ENCODE measurements at regions not wholly inside any gene's neighbourhood (a gene's known extent, or its start where the extent isn't known, plus 50 kb on each side); places are given as distances from the start of the nearest gene placed in this dataset.

DNA sequence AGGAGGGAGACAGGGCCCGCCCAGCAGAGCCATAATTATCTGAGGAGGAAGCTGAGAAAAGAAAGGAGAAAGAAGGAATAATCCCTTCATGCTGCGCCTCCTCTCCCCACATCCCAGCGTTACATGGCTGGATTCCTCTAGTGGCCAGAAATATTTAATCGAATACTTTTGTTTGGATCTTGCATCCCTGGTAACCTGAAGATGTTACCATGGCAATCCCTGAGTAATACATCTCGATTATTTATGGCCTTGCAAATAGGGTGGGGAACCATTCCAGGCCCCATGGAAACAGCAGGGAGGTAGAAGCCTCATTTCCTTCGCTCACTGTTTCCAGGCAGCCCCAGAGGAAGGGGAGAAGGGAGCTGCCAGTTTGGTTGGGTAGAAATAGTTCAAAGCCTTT lies 357.7 kb downstream of the BUD13 start:
- H3K4me3 ChIP-seq (ENCODE audit: low read depth, low read length), result no peak overlapping the region
- no peaks in the 10 kb centered on the region for H3K4me1 ChIP-seq (ENCODE audit: control insufficient read depth, insufficient read depth, low read length)
- H3K27me3 ChIP-seq (ENCODE audit: control insufficient read depth, insufficient read depth, low read length), result no peaks in the 10 kb centered on the region
- H3K36me3 ChIP-seq (ENCODE audit: control insufficient read depth, insufficient read depth, low read length), result no peaks in the 10 kb centered on the region
- no peak overlapping the region for H3K9ac ChIP-seq (ENCODE audit: low read depth, low read length)
- peaks cover 5% of the 10 kb centered on the region for H3K9me3 ChIP-seq (ENCODE audit: control insufficient read depth, insufficient read depth, low read length)

DNA sequence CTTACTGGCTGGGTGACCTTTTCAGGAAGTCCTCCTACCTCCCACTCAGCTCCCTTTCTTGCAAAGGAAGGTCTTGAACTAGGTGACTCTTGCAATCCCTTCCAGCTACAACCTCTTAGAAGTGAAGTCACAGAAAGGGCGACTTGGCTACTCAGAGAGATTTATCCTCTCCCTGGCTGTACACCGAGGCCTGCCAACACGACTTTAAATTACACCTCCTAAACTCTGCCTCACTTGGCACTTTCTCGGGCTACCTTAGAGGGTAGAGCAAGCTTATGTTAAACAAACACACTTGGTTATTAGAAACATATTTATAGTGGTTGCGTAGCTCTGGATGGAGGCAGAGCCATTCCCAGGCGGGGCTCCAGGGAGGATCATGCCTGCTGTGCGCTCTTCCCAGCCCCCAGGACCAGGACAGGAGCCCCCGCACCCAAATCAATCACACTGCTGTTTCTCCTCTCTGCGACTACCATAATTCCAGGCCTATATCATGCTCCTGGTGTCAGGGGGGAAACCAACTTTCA lies 358.4 kb downstream of the BUD13 start:
- Histone ChIP-seq H3K4me3 (ENCODE audit: low read depth, low read length) (no peak overlapping the region), H3K36me3 (ENCODE audit: control insufficient read depth, insufficient read depth, low read length) (no peaks in the 10 kb centered on the region), H3K4me1 (ENCODE audit: control insufficient read depth, insufficient read depth, low read length) (no peaks in the 10 kb centered on the region), H3K9me3 (ENCODE audit: control insufficient read depth, insufficient read depth, low read length) (no peaks in the 10 kb centered on the region), H3K9ac (ENCODE audit: low read depth, low read length) (no peak overlapping the region), H3K27me3 (ENCODE audit: control insufficient read depth, insufficient read depth, low read length) (no peaks in the 10 kb centered on the region)

DNA sequence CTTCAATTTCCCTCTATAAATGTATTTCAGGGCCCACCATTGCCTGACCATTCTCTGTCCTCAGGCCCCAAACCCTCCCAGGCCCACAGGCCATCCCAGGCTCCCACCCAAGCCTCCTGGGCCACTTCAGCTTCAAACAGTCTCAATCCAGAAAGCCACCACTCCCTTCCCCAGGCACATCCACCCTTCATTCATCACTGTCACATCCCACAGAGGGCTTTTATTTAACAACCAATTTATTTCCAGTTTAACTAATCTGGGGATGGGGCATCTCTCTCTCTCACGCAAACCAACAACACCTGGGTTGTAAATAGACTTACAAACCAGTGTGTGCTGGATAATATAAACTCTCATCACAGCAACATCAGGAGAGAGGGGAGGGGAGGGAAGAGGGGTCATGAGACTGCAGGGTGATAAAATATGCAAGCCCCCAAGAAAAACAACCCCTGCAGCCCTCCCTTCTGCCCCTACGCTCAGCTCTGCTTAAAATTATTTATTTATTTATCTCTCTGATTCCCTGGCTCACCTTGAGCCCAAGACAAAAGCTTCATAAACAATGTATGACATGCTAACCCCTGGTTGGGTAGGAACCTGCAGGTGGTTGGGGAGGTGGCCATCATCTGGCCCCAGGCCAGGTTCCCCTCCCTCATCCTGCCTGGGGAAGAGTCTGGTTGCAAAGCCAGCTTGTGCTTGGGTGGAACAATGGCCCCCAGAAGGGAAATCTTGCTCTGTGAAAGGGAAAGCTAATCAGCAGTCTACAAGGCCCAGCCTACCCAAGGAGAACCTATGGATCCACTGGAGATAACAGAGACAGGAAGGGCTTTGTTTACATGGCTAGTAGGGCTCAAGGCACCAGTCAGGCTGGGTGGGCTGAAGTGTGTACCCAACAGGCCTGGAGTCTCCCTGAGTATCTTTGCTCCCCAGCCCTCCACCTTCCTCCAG lies 359.2 kb downstream of the BUD13 start:
- no peak overlapping the region for H3K9ac ChIP-seq (ENCODE audit: low read depth, low read length)
- no peaks in the 10 kb centered on the region for H3K4me1 ChIP-seq (ENCODE audit: control insufficient read depth, insufficient read depth, low read length)
- H3K9me3 ChIP-seq (ENCODE audit: control insufficient read depth, insufficient read depth, low read length), result no peaks in the 10 kb centered on the region
- no peaks in the 10 kb centered on the region for H3K36me3 ChIP-seq (ENCODE audit: control insufficient read depth, insufficient read depth, low read length)
- no peaks in the 10 kb centered on the region for H3K27me3 ChIP-seq (ENCODE audit: control insufficient read depth, insufficient read depth, low read length)
- no peak overlapping the region for H3K4me3 ChIP-seq (ENCODE audit: low read depth, low read length)

DNA sequence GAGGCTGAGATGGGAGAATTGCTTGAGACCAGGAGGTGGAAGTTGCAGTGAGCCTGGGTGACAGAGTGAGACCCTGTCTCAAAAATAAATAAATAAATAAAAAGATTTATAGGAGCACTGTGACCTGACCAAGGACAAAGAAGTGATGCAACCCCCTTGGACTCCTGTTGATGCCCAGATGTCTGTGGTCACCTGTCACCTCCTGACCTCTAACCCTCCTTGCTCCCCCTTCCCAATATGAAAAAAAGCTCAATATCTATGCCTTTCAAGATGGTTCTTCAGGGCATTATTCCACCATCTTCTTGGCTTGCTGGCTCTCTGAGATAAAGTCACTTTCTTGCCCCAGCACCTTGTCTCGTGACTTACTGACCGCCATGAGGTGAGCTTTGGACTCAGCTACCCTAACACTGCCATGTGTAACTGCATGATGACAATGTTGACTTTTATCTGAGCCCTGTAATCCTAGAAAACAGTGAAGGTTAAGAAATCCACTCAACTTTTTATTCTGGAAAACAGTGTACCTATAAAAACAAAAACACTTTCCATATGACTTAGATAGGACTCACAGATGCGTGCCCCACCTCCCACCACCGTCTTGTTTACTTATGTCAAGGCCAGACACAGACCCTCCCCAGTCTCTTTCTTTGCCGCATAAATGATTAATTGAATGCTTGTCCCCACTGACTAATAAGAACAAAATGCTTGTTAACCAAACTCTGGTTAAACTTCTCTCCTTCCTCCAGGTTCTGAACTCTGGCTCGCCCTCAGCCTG lies 360.5 kb downstream of the BUD13 start:
- Histone ChIP-seq H3K9me3 (ENCODE audit: control insufficient read depth, insufficient read depth, low read length) (no peaks in the 10 kb centered on the region), H3K4me1 (ENCODE audit: control insufficient read depth, insufficient read depth, low read length) (no peaks in the 10 kb centered on the region), H3K36me3 (ENCODE audit: control insufficient read depth, insufficient read depth, low read length) (no peaks in the 10 kb centered on the region), H3K27me3 (ENCODE audit: control insufficient read depth, insufficient read depth, low read length) (no peaks in the 10 kb centered on the region), H3K9ac (ENCODE audit: low read depth, low read length) (no peak overlapping the region), H3K4me3 (ENCODE audit: low read depth, low read length) (no peak overlapping the region)

DNA sequence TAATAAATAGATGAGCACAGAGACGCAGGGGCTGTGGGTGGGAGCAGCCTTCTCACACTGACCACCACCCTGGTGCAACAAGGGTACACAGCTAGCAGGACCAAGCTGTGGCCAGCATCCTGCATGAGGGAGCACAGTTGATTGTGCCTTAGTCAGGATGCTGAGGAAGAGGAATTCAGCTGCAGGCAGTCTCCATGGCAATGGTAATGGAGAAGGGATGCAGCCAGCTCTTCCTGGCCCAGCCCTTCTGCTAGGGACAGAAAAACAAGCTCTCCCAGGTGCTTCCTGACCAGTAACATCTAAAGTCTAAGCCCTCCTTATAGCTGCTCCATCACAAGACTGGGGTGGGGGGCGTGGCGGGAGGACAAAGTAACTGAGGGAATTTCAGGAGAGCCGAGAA lies 363.5 kb downstream of the BUD13 start:
- Histone ChIP-seq H3K9me3 (ENCODE audit: control insufficient read depth, insufficient read depth, low read length) (no peaks in the 10 kb centered on the region), H3K4me3 (ENCODE audit: low read depth, low read length) (no peak overlapping the region), H3K36me3 (ENCODE audit: control insufficient read depth, insufficient read depth, low read length) (no peaks in the 10 kb centered on the region), H3K27me3 (ENCODE audit: control insufficient read depth, insufficient read depth, low read length) (no peaks in the 10 kb centered on the region), H3K9ac (ENCODE audit: low read depth, low read length) (no peak overlapping the region), H3K4me1 (ENCODE audit: control insufficient read depth, insufficient read depth, low read length) (no peaks in the 10 kb centered on the region)

DNA sequence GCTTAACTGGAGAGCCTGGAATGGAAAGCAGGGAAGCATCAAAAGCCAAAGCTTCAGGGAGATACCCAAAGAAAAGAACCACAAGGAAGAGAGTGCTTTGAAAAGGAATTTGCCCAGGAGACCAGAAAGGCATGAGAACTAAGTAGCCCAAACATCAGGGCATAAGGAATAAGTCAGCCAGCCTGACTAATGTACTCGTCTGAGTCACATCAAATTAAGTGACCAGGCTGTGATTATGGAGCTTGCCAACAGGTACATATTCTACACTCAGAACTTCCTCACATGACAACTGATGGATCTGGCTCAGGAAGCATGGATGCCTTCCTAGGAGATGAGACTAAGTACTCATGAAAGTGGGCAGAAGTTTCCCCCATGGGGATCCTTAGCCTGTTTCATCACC lies 366.7 kb downstream of the BUD13 start:
- Histone ChIP-seq H3K4me3 (ENCODE audit: low read depth, low read length) (no peak overlapping the region), H3K36me3 (ENCODE audit: control insufficient read depth, insufficient read depth, low read length) (no peaks in the 10 kb centered on the region), H3K4me1 (ENCODE audit: control insufficient read depth, insufficient read depth, low read length) (no peaks in the 10 kb centered on the region), H3K9me3 (ENCODE audit: control insufficient read depth, insufficient read depth, low read length) (no peaks in the 10 kb centered on the region), H3K27me3 (ENCODE audit: control insufficient read depth, insufficient read depth, low read length) (no peaks in the 10 kb centered on the region), H3K9ac (ENCODE audit: low read depth, low read length) (no peak overlapping the region)

DNA sequence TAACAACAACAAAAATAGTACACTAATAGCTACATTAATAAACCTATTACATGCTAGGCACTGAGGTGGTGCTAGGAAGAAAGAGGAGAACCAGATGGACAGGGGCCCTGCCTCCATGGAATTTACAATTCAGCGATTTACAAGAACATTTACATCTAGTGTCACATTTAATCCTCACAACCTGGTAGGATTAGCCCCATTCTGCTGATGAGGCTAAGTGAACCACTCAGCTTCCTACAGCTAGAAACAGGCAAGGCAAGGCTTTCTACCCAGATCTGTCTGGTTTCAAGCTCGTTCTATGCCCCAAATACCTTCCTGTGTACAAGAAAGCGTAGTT lies 368.4 kb downstream of the BUD13 start:
- Histone ChIP-seq H3K27me3 (ENCODE audit: control insufficient read depth, insufficient read depth, low read length) (no peaks in the 10 kb centered on the region), H3K9me3 (ENCODE audit: control insufficient read depth, insufficient read depth, low read length) (no peaks in the 10 kb centered on the region), H3K4me3 (ENCODE audit: low read depth, low read length) (no peak overlapping the region), H3K9ac (ENCODE audit: low read depth, low read length) (no peak overlapping the region), H3K4me1 (ENCODE audit: control insufficient read depth, insufficient read depth, low read length) (peaks cover 7% of the 10 kb centered on the region), H3K36me3 (ENCODE audit: control insufficient read depth, insufficient read depth, low read length) (no peaks in the 10 kb centered on the region)

DNA sequence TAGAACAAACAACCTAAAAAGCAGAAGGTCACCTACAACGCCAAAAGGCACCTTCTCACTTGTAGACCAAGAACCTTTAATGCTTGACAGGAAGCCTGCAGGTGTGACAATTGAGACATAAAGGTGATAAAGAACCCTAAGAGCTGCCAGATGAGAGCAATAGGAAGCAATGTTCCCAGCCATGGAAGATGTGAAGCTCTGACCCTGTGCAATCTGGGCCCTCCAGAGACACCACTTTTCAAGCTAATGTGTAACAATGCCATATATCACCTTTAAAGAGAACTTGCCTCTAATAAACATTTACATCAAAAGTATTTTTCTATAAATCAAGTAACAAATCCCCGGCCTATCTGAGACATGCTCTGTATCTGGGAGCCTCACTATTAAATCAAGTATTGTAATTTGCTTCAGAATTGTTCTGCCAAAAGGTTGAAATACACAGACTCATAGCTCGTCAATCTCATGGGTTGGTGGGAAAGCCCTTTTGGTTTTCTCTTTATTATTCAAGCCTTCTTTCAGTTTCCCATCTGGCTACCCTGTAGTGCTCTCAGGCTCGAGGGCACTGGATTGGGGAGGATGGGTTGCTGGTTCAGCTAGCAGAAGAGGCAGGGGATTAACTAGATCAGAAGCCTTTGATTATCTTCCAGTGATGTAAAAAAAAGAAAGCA lies 368.9 kb downstream of the BUD13 start:
- no peak overlapping the region for H3K9ac ChIP-seq (ENCODE audit: low read depth, low read length)
- H3K4me1 ChIP-seq (ENCODE audit: control insufficient read depth, insufficient read depth, low read length), result peaks cover 7% of the 10 kb centered on the region
- H3K4me3 ChIP-seq (ENCODE audit: low read depth, low read length), result no peak overlapping the region
- H3K9me3 ChIP-seq (ENCODE audit: control insufficient read depth, insufficient read depth, low read length), result no peaks in the 10 kb centered on the region
- H3K27me3 ChIP-seq (ENCODE audit: control insufficient read depth, insufficient read depth, low read length), result no peaks in the 10 kb centered on the region
- H3K36me3 ChIP-seq (ENCODE audit: control insufficient read depth, insufficient read depth, low read length), result no peaks in the 10 kb centered on the region

DNA sequence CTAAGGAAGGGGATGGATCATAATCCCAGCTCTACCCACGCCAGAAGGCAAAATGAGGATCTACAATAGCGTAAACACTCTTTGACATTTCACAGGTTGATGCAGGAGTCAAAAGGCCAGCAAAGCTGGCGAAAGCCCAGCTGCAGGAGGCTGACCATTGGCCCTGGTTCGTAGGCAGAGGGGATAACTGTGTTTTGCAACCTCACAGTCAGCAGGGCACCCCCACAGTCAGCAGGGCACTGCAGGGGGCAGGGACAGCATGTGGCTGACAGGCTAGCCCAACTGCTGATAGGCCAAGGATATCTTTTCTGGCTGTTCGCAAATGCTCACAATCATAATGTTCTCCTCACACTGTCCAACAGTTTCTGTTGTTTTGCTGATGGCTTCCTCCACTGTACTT lies 372.7 kb downstream of the BUD13 start:
- Histone ChIP-seq H3K36me3 (ENCODE audit: control insufficient read depth, insufficient read depth, low read length) (no peaks in the 10 kb centered on the region), H3K4me3 (ENCODE audit: low read depth, low read length) (no peak overlapping the region), H3K9me3 (ENCODE audit: control insufficient read depth, insufficient read depth, low read length) (no peaks in the 10 kb centered on the region), H3K27me3 (ENCODE audit: control insufficient read depth, insufficient read depth, low read length) (no peaks in the 10 kb centered on the region), H3K4me1 (ENCODE audit: control insufficient read depth, insufficient read depth, low read length) (peaks cover 7% of the 10 kb centered on the region), H3K9ac (ENCODE audit: low read depth, low read length) (no peak overlapping the region)

DNA sequence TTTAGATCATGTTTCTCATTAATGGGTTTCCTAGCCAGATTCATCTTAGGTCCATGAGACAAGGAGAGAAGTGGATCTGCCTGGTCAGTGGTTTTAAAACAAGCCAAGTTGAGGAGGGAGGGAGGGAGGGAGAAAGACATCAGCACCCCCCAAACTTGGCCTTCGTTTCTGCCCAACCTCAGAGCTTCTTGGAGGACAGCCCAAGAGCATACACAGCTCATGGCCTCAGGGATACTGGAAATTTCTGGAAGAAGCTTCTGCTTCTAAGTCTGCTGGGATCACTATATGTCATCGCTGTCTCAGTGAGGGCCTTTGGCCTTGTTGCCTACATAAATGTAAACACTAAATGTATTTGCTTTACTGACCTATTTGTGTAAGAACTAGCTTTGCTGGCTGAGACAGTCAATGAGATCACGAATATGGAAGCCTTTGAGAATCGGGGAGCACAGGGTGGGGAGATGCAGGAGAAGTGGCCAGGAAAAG lies 375.1 kb downstream of the BUD13 start:
- Histone ChIP-seq H3K4me1 (ENCODE audit: control insufficient read depth, insufficient read depth, low read length) (peaks cover 7% of the 10 kb centered on the region), H3K9ac (ENCODE audit: low read depth, low read length) (no peak overlapping the region), H3K27me3 (ENCODE audit: control insufficient read depth, insufficient read depth, low read length) (no peaks in the 10 kb centered on the region), H3K9me3 (ENCODE audit: control insufficient read depth, insufficient read depth, low read length) (no peaks in the 10 kb centered on the region), H3K36me3 (ENCODE audit: control insufficient read depth, insufficient read depth, low read length) (no peaks in the 10 kb centered on the region), H3K4me3 (ENCODE audit: low read depth, low read length) (no peak overlapping the region)

DNA sequence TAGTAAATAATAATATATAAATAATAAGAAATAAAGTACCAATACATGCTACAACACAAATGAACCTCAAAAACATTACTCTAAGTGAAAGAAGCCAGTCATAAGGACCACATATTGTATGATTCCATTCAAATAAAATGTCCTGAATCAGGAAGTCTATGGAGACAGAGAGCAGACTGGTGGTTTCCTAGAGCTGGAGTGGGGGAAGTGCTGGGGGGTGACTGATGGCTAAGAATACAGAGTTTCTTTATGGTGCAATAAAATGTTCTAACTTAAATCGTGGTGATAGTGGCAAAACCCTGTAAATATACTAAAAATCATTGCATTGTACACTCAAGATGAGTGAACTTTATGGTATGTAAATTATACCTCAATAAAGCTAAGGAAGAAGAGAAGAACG lies 376.5 kb downstream of the BUD13 start:
- H3K36me3 ChIP-seq (ENCODE audit: control insufficient read depth, insufficient read depth, low read length), result no peaks in the 10 kb centered on the region
- no peak overlapping the region for H3K9ac ChIP-seq (ENCODE audit: low read depth, low read length)
- peaks cover 7% of the 10 kb centered on the region for H3K4me1 ChIP-seq (ENCODE audit: control insufficient read depth, insufficient read depth, low read length)
- no peaks in the 10 kb centered on the region for H3K27me3 ChIP-seq (ENCODE audit: control insufficient read depth, insufficient read depth, low read length)
- no peaks in the 10 kb centered on the region for H3K9me3 ChIP-seq (ENCODE audit: control insufficient read depth, insufficient read depth, low read length)
- no peak overlapping the region for H3K4me3 ChIP-seq (ENCODE audit: low read depth, low read length)
